Fibroblast of lung (primary cell): ENCODE measurements at regions not wholly inside any gene's neighbourhood (a gene's known extent, or its start where the extent isn't known, plus 50 kb on each side); places are given as distances from the start of the nearest gene placed in this dataset.
A peak's percentile ranks its signal among the peaks of the same experiment; 100 is the strongest.

ENCODE experiments used
- DNase-seq, 2 donors: peaks; one replicate each; pipeline versions ENCODE4 v3.0.0 to v3.0.0-alpha.2; 2010; ENCODE audit warnings: low read depth in 2 of 2
- H2AFZ ChIP-seq: 2 replicates; pipeline ENCODE4 v1.5.1; 2012; ENCODE audit warnings: low read length, control low read depth, inconsistent platforms
- H3K27ac ChIP-seq: 2 replicates; pipeline ENCODE4 v1.5.1; 2011; ENCODE audit warnings: low read length, control low read depth; ENCODE audit not compliant: insufficient read depth
- H3K27me3 ChIP-seq: 2 replicates; pipeline ENCODE4 v1.5.1; 2011; ENCODE audit warnings: mild to moderate bottlenecking, low read length; ENCODE audit not compliant: control insufficient read depth, insufficient read depth
- H3K36me3 ChIP-seq: 2 replicates; pipeline ENCODE4 v1.5.1; 2011; ENCODE audit warnings: low read length; ENCODE audit not compliant: control insufficient read depth, insufficient read depth
- H3K4me1 ChIP-seq: 2 replicates; pipeline ENCODE4 v1.5.1; 2011; ENCODE audit warnings: low read length; ENCODE audit not compliant: control insufficient read depth, insufficient read depth; ENCODE audit errors: extremely low read depth
- H3K4me2 ChIP-seq: 2 replicates; pipeline ENCODE4 v1.5.1; 2011; ENCODE audit warnings: low read length, control low read depth; ENCODE audit not compliant: insufficient read depth; ENCODE audit errors: extremely low read depth
- H3K4me3 ChIP-seq, 4 experiments: fragments of 200-600 bp in 1 of 4; sonication (generic) in 1 of 4; replicated peaks in 1 of 4; 2 replicates each; pipeline ENCODE4 v1.5.1; 2011 to 2016; ENCODE audit warnings: low read length in 4 of 4, low read depth in 3 of 4, mild to moderate bottlenecking in 3 of 4, control low read depth in 2 of 4, inconsistent platforms in 1 of 4, mixed read lengths in 1 of 4; ENCODE audit not compliant: insufficient read depth in 1 of 4; ENCODE audit errors: control extremely low read depth in 1 of 4
- H3K79me2 ChIP-seq: 2 replicates; pipeline ENCODE4 v1.5.1; 2012; ENCODE audit warnings: mild to moderate bottlenecking, low read length, inconsistent platforms; ENCODE audit not compliant: control insufficient read depth, insufficient read depth
- H3K9ac ChIP-seq: 2 replicates; pipeline ENCODE4 v1.5.1; 2011; ENCODE audit warnings: mild to moderate bottlenecking, low read length, control low read depth; ENCODE audit not compliant: insufficient read depth
- H3K9me3 ChIP-seq: 2 replicates; pipeline ENCODE4 v1.5.1; 2012; ENCODE audit warnings: low read depth, low read length; ENCODE audit not compliant: control insufficient read depth, insufficient read depth
- H4K20me1 ChIP-seq: 2 replicates; pipeline ENCODE4 v1.5.1; 2011; ENCODE audit warnings: low read length; ENCODE audit not compliant: control insufficient read depth, insufficient read depth; ENCODE audit errors: extremely low read depth
- CTCF ChIP-seq, 2 donors: IDR thresholded peaks in 1 of 2; conservative IDR thresholded peaks in 1 of 2; 1 replicate in 1 of 2; 2 replicates in 1 of 2; pipeline ENCODE4 v1.5.1; 2011 to 2012; ENCODE audit warnings: low read length in 2 of 2, control low read depth in 1 of 2, inconsistent platforms in 1 of 2, low read depth in 1 of 2, mild to moderate bottlenecking in 1 of 2
- EZH2 ChIP-seq: IDR thresholded peaks from 2 replicates; pipeline ENCODE4 v1.5.1; 2012; ENCODE audit warnings: low read length, control low read depth, mild to moderate bottlenecking; ENCODE audit errors: missing control alignments

- Histone ChIP-seq H3K27me3 (no peaks in the 10 kb centered on the region), H3K9ac (no peak overlapping the region), H3K27ac (no peak overlapping the region), H4K20me1 (no peaks in the 10 kb centered on the region), H3K36me3 (no peaks in the 10 kb centered on the region), H3K79me2 (no peaks in the 10 kb centered on the region), H3K4me3 (no peak overlapping the region), H3K9me3 (no peaks in the 10 kb centered on the region), H3K4me2 (no peak overlapping the region), H3K4me1 (no peaks in the 10 kb centered on the region), H2AFZ (no peak overlapping the region)
- no peak for TF ChIP-seq EZH2
- no peak for TF ChIP-seq CTCF (conservative IDR thresholded peaks at IDR 0.05 in 1 of 2, IDR thresholded peaks at IDR 0.05 in 1 of 2; ENCODE audit: low read depth in 1 of 2, low read length in 2 of 2)
- no peak for DNase-seq
Observed at GRCh38 chr4:178917756-178918155, 1475.5 kb upstream of the AGA start.

- Histone ChIP-seq H2AFZ (no peak overlapping the region), H3K27me3 (no peaks in the 10 kb centered on the region), H3K9ac (no peak overlapping the region), H3K79me2 (no peaks in the 10 kb centered on the region), H3K4me1 (no peaks in the 10 kb centered on the region), H4K20me1 (no peaks in the 10 kb centered on the region), H3K27ac (no peak overlapping the region), H3K4me2 (no peak overlapping the region), H3K9me3 (no peaks in the 10 kb centered on the region), H3K4me3 (no peak overlapping the region), H3K36me3 (no peaks in the 10 kb centered on the region)
- TF ChIP-seq EZH2: no peak
- no peak for TF ChIP-seq CTCF (conservative IDR thresholded peaks at IDR 0.05 in 1 of 2, IDR thresholded peaks at IDR 0.05 in 1 of 2; ENCODE audit: low read depth in 1 of 2, low read length in 2 of 2)
- DNase-seq: peak; percentile 18 to 25
Observed at GRCh38 chr4:178937130-178937529, 1494.9 kb upstream of the AGA start.

- no peaks in the 10 kb centered on the region for H3K4me1 ChIP-seq
- no peaks in the 10 kb centered on the region for H3K27me3 ChIP-seq
- H3K36me3 ChIP-seq: no peaks in the 10 kb centered on the region
- no peak overlapping the region for H3K27ac ChIP-seq
- no peak overlapping the region for H3K4me3 ChIP-seq
- no peak overlapping the region for H2AFZ ChIP-seq
- no peak for DNase-seq
- no peaks in the 10 kb centered on the region for H3K9me3 ChIP-seq
- H3K4me2 ChIP-seq: no peak overlapping the region
- no peak overlapping the region for H3K9ac ChIP-seq
- no peaks in the 10 kb centered on the region for H3K79me2 ChIP-seq
- H4K20me1 ChIP-seq: no peaks in the 10 kb centered on the region
- no peak for TF ChIP-seq EZH2
- TF ChIP-seq CTCF (conservative IDR thresholded peaks at IDR 0.05 in 1 of 2, IDR thresholded peaks at IDR 0.05 in 1 of 2; ENCODE audit: low read depth in 1 of 2, low read length in 2 of 2): no peak
Observed at GRCh38 chr4:178941975-178942374, 1499.7 kb upstream of the AGA start.
